IMR-90 (cell line): ENCODE measurements at regions not wholly inside any gene's neighbourhood (a gene's known extent, or its start where the extent isn't known, plus 50 kb on each side); places are given as distances from the start of the nearest gene placed in this dataset.

Source experiments
- BHLHE40 ChIP-seq: fragments of 150-350 bp; IDR thresholded peaks from 2 replicates; pipeline ENCODE4 v1.6.1; 2016; ENCODE audit warnings: mild to moderate bottlenecking, low read depth, low read length
- CEBPB ChIP-seq: IDR thresholded peaks from 2 replicates; pipeline ENCODE4 v1.6.1; 2012; ENCODE audit warnings: low read depth, low read length, improper control_type of control experiment
- CHD1 ChIP-seq: IDR thresholded peaks from 2 replicates; pipeline ENCODE4 v1.6.1; 2012; ENCODE audit warnings: low read depth, low read length, improper control_type of control experiment
- CTCF ChIP-seq: conservative IDR thresholded peaks from 2 replicates; pipeline ENCODE4 v1.5.1; 2012; ENCODE audit warnings: mild to moderate bottlenecking, low read depth, low read length, improper control_type of control experiment
- ELK1 ChIP-seq: fragments of 150-350 bp; IDR thresholded peaks from 2 replicates; pipeline ENCODE4 v1.6.1; 2016; ENCODE audit warnings: low read depth, mild to moderate bottlenecking, low read length, moderate library complexity, borderline replicate concordance
- FOS ChIP-seq: fragments of 150-350 bp; IDR thresholded peaks from 2 replicates; pipeline ENCODE4 v1.6.1; 2016; ENCODE audit warnings: low read depth, low read length
- MAFK ChIP-seq: IDR thresholded peaks from 2 replicates; pipeline ENCODE4 v1.6.1; 2012; ENCODE audit warnings: low read depth, low read length, improper control_type of control experiment
- MAZ ChIP-seq: IDR thresholded peaks from 2 replicates; pipeline ENCODE4 v1.6.1; 2012; ENCODE audit warnings: low read depth, mild to moderate bottlenecking, low read length, improper control_type of control experiment, moderate library complexity, borderline replicate concordance
- POLR2A ChIP-seq: IDR thresholded peaks from 2 replicates; pipeline ENCODE4 v1.6.1; 2012; ENCODE audit warnings: mild to moderate bottlenecking, low read depth, low read length
- RAD21 ChIP-seq: IDR thresholded peaks from 2 replicates; pipeline ENCODE4 v1.6.1; 2012; ENCODE audit warnings: low read length, improper control_type of control experiment
- RCOR1 ChIP-seq: IDR thresholded peaks from 2 replicates; pipeline ENCODE4 v1.6.1; 2012; ENCODE audit warnings: mild to moderate bottlenecking, low read length, improper control_type of control experiment; ENCODE audit not compliant: insufficient replicate concordance
- RFX5 ChIP-seq: IDR thresholded peaks from 2 replicates; pipeline ENCODE4 v1.8.0; 2012; ENCODE audit warnings: low read depth, mild to moderate bottlenecking, low read length, moderate library complexity
- SMC3 ChIP-seq: fragments of 150-350 bp; IDR thresholded peaks from 2 replicates; pipeline ENCODE4 v1.6.1; 2016; ENCODE audit warnings: low read depth, mild to moderate bottlenecking, antibody characterized with exemption, low read length, moderate library complexity
- USF2 ChIP-seq: fragments of 150-350 bp; IDR thresholded peaks from 2 replicates; pipeline ENCODE4 v1.6.1; 2017; ENCODE audit warnings: mild to moderate bottlenecking, antibody characterized with exemption, low read length, low read depth

- no peak for TF ChIP-seq POLR2A
- no peak for TF ChIP-seq CTCF
- no peak for TF ChIP-seq CHD1
- TF ChIP-seq SMC3: no peak
- no peak for TF ChIP-seq USF2
- no peak for TF ChIP-seq RFX5
- TF ChIP-seq RAD21: no peak
- no peak for TF ChIP-seq MAZ
- no peak for TF ChIP-seq FOS
- TF ChIP-seq BHLHE40: no peak
- no peak for TF ChIP-seq MAFK
- TF ChIP-seq RCOR1: no peak
- TF ChIP-seq CEBPB: no peak
- TF ChIP-seq ELK1: no peak
Observed at GRCh38 chr3:103009609-103010008, 574.8 kb downstream of the ZPLD1 start.
